GM12878 (cell line): ENCODE measurements at regions not wholly inside any gene's neighbourhood (a gene's known extent, or its start where the extent isn't known, plus 50 kb on each side); places are given as distances from the start of the nearest gene placed in this dataset.

ENCODE experiments used
- ATAC-seq: fragments of 200-7000 bp; cut with Tn5 transposase; 3 replicates; pipeline ENCODE4 v1.9.1; 2020; ENCODE audit warnings: mild to moderate bottlenecking, moderate library complexity
- BruUV-seq: library from RNA; stranded (reverse); fragments of 400-500 nt; replicated peaks from 2 replicates; lab custom pipeline; 2021; lab: Mats Ljungman, UMichigan
- CTCF ChIA-PET: fragments of 300-600 bp; sonication (Branson Sonifier 250); formaldehyde crosslinking; extraction: SDS; loops from one replicate; lab custom pipeline; 2021; ENCODE audit warnings: inconsistent platforms; lab: Yijun Ruan, JAX
- POLR2A ChIA-PET: fragments of 350-600 bp; formaldehyde crosslinking; extraction: SDS; loops from one replicate; lab custom pipeline; 2021; ENCODE audit warnings: inconsistent platforms; lab: Charles Lee
- RAD21 ChIA-PET: fragments of 300-600 bp; sonication (Branson Sonifier 250); formaldehyde crosslinking; loops from one replicate; lab custom pipeline; 2023; ENCODE audit warnings: antibody characterized with exemption; ENCODE audit not compliant: unreplicated experiment; lab: Charles Lee
- SMC1A ChIA-PET: fragments of 300-600 bp; sonication (Branson Sonifier 250); formaldehyde crosslinking; loops from one replicate; lab custom pipeline; 2023; ENCODE audit not compliant: unreplicated experiment, uncharacterized antibody; lab: Charles Lee
- DNase-seq: peaks from one replicate; pipeline ENCODE4 v3.0.0-alpha.2; 2011; ENCODE audit warnings: low read depth, low spot score
- FAIRE-seq: peaks from 3 replicates; lab custom pipeline; 2011; peaks lifted over from hg19 to GRCh38; lab: Jason Lieb, UNC
- H2AFZ ChIP-seq: 2 replicates; pipeline ENCODE4 v1.6.0; 2011; ENCODE audit warnings: low read depth, low read length, control low read depth; ENCODE audit not compliant: control insufficient read depth
- H3K27ac ChIP-seq: 2 replicates; pipeline ENCODE4 v1.5.1; 2011; ENCODE audit warnings: control low read depth; ENCODE audit not compliant: control insufficient read depth, insufficient read depth
- H3K27me3 ChIP-seq, 2 experiments: replicated peaks in 1 of 2; 2 replicates each; pipeline versions ENCODE4 v1.6.0 to v1.6.1; 2011; ENCODE audit warnings: low read length in 1 of 2; ENCODE audit not compliant: control insufficient read depth in 2 of 2, insufficient read depth in 2 of 2
- H3K36me3 ChIP-seq, 2 experiments: 2 replicates each; pipeline ENCODE4 v1.5.1; 2011; ENCODE audit warnings: low read length in 1 of 2; ENCODE audit not compliant: control insufficient read depth in 2 of 2, insufficient read depth in 2 of 2
- H3K4me1 ChIP-seq: 2 replicates; pipeline ENCODE4 v1.6.1; 2011; ENCODE audit warnings: mild to moderate bottlenecking, low read length, moderate library complexity, mixed read lengths; ENCODE audit not compliant: control insufficient read depth, insufficient read depth
- H3K4me2 ChIP-seq: 2 replicates; pipeline ENCODE4 v1.6.0; 2011; ENCODE audit warnings: control low read depth; ENCODE audit not compliant: control insufficient read depth, insufficient read depth
- H3K4me3 ChIP-seq: fragments of 200-600 bp; sonication (generic); 2 replicates; pipeline ENCODE4 v1.5.1; 2016
- H3K79me2 ChIP-seq: 2 replicates; pipeline ENCODE4 v1.6.0; 2011; ENCODE audit warnings: low read length; ENCODE audit not compliant: control insufficient read depth, insufficient read depth
- H3K9ac ChIP-seq: 2 replicates; pipeline ENCODE4 v1.8.0; 2011; ENCODE audit warnings: low read length, control low read depth, mixed read lengths; ENCODE audit not compliant: control insufficient read depth, insufficient read depth
- H3K9me3 ChIP-seq: replicated peaks from 3 replicates; pipeline ENCODE4 v1.5.1; 2011; ENCODE audit warnings: mild to moderate bottlenecking, low read length; ENCODE audit not compliant: control insufficient read depth, insufficient read depth
- H4K20me1 ChIP-seq: 2 replicates; pipeline ENCODE4 v1.6.0; 2011; ENCODE audit not compliant: control insufficient read depth, insufficient read depth
- BACH1 ChIP-seq: fragments of 450-650 bp; IDR thresholded peaks from 2 replicates; pipeline ENCODE4 v1.6.1; 2017; ENCODE audit warnings: mild to moderate bottlenecking, borderline replicate concordance
- BCL3 ChIP-seq: IDR thresholded peaks from 2 replicates; pipeline ENCODE4 v1.6.1; 2011; ENCODE audit warnings: borderline replicate concordance, low read depth, mild to moderate bottlenecking, moderate library complexity, low read length; ENCODE audit not compliant: insufficient read depth, poor library complexity, severe bottlenecking
- CTCF ChIP-seq, 3 experiments: IDR thresholded peaks in 2 of 3; conservative IDR thresholded peaks in 1 of 3; 2 replicates each; pipeline ENCODE4 v1.5.1; 2011; ENCODE audit warnings: low read depth in 3 of 3, low read length in 3 of 3, mild to moderate bottlenecking in 3 of 3, control low read depth in 2 of 3, moderate library complexity in 2 of 3, inconsistent platforms in 1 of 3, mixed read lengths in 1 of 3; ENCODE audit not compliant: control insufficient read depth in 2 of 3, insufficient read depth in 1 of 3; ENCODE audit errors: extremely low read depth in 1 of 3
- EGR1 ChIP-seq, 2 experiments: IDR thresholded peaks; 1 replicate in 1 of 2; 2 replicates in 1 of 2; pipeline ENCODE4 v1.6.1; 2011 to 2012; ENCODE audit warnings: low read depth in 2 of 2, low read length in 2 of 2, borderline replicate concordance in 1 of 2, mild to moderate bottlenecking in 1 of 2, moderate library complexity in 1 of 2
- SMARCA5 ChIP-seq: fragments of 450-650 bp; IDR thresholded peaks from 2 replicates; pipeline ENCODE4 v1.6.1; 2017; ENCODE audit warnings: mild to moderate bottlenecking
- ZNF217 ChIP-seq: fragments of 450-650 bp; IDR thresholded peaks from 2 replicates; pipeline ENCODE4 v1.6.1; 2017; ENCODE audit warnings: antibody characterized with exemption, mild to moderate bottlenecking
- WGBS: methylation state at CpG from one replicate; pipeline ENCODE4 v1.1.6; 2016; ENCODE audit warnings: low lambda C conversion rate; ENCODE audit not compliant: insufficient replicate concordance, insufficient coverage; ENCODE audit errors: missing lambda C conversion rate; 5-methylcytosine and 5-hydroxymethylcytosine counted together
- in situ Hi-C: fragments of 300-500 bp; cut with MboI; formaldehyde crosslinking; loops from 9 replicates; pipeline ENCODE4 v1.14.3; 2018; ENCODE audit warnings: mixed read lengths
- intact Hi-C: fragments of 100-400 bp; cut with micrococcal nuclease; formaldehyde crosslinking; loops from one replicate; pipeline ENCODE4 v1.14.2; 2022; ENCODE audit not compliant: unreplicated experiment

GRCh38 chr4:24408640-24409039, 175.7 kb downstream of the DHX15 start:
- ATAC-seq (no peak), FAIRE-seq (no peak), DNase-seq (no peak)
- TF ChIP-seq SMARCA5: no peak
- TF ChIP-seq ZNF217: no peak
- TF ChIP-seq BACH1: no peak
- no peak for TF ChIP-seq BCL3
- no peak for TF ChIP-seq EGR1 (IDR thresholded peaks at IDR 0.05; ENCODE audit: borderline replicate concordance in 1 of 2, low read depth in 2 of 2, low read length in 2 of 2)
- no peak for TF ChIP-seq CTCF (IDR thresholded peaks at IDR 0.05 in 2 of 3, conservative IDR thresholded peaks at IDR 0.05 in 1 of 3; ENCODE audit: control insufficient read depth in 2 of 3, extremely low read depth in 1 of 3, insufficient read depth in 1 of 3, low read depth in 3 of 3, low read length in 3 of 3)
- no peak overlapping the region for H3K4me3 ChIP-seq
- no TSS peak for BruUV-seq
- CTCF ChIA-PET: interaction anchor here (0.6 kb wide), 2 partner anchors 14 to 60 kb away, joined by 3 to 4 read pairs; no protein-coding TSS in a partner anchor
- H3K9me3 ChIP-seq: no peaks in the 10 kb centered on the region
- H3K79me2 ChIP-seq: no peaks in the 10 kb centered on the region
- no peaks in the 10 kb centered on the region for H3K4me1 ChIP-seq
- 53% methylated on average over 5 of the region's 5 CpGs for WGBS
- H2AFZ ChIP-seq: no peak overlapping the region
- no peaks in the 10 kb centered on the region for H3K36me3 ChIP-seq
- intact Hi-C loops: no loop called here
- RAD21 ChIA-PET: no interaction called here
- no peak overlapping the region for H3K9ac ChIP-seq
- in situ Hi-C loops: no loop called here
- no peaks in the 10 kb centered on the region for H3K27me3 ChIP-seq
- H3K4me2 ChIP-seq: no peak overlapping the region
- no peak overlapping the region for H3K27ac ChIP-seq
- no peaks in the 10 kb centered on the region for H4K20me1 ChIP-seq
- POLR2A ChIA-PET: no interaction called here
- SMC1A ChIA-PET: no interaction called here
